ENCODE measurements at regions not wholly inside any gene's neighbourhood (a gene's known extent, or its start where the extent isn't known, plus 50 kb on each side); places are given as distances from the start of the nearest gene placed in this dataset.
"Not testable (repeated sequence)": the region's sequence is repeated elsewhere in the genome, so short reads cannot be mapped to it uniquely, and the experiment has no call there.

GRCh38 chr12:65733643-65734042 lies 90.6 kb upstream of the HMGA2 start:
- not testable (repeated sequence) for TF ChIP-seq CTCF (conservative IDR thresholded peaks at IDR 0.05); ZFX (IDR thresholded peaks at IDR 0.05)

All from C4-2B (cell line).